ENCODE measurements at regions not wholly inside any gene's neighbourhood (a gene's known extent, or its start where the extent isn't known, plus 50 kb on each side); places are given as distances from the start of the nearest gene placed in this dataset.

DNA sequence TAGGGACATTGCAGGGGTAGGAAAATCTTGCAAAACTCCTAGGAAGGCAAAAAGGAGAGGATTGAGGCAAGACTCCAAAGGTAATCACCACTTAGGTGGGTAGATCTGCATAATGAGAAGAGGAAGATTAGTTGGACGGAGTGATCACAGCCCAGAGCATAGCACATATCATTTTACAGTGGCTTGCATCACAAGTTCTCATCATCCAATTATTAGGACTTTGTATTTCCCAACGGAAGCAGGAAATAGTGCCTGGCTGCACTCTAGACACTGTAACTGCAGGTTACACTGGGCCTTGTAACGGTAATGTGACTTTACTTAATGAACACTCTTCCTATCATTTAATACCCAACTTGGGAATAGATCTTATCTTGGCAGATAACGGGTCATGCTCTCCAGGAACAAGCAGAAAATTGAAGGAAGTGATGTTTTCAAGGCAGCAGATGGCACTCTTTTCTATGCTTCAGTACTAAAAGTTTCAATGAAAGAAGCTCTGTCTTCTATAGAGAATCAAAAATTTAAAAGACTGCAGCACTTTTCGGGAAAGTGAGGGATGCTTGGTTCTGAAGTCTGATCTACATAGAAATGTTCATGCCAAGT lies 101.9 kb upstream of the KCNMB2 start:
- Histone ChIP-seq H3K27ac (no peak overlapping the region), H3K4me1 (no peaks in the 10 kb centered on the region), H3K27me3 (no peaks in the 10 kb centered on the region), H3K4me3 (no peak overlapping the region), H3K9me3 (no peaks in the 10 kb centered on the region), H3K36me3 (no peaks in the 10 kb centered on the region)
- DNase-seq = no peak
- in situ Hi-C loops (cut with MboI; ENCODE audit: low sequenced_read_pairs in 4 of 4) = loop anchor here in 3 of 4 donors (25.0 kb wide), 1 partner anchor 528 kb away; no protein-coding TSS in a partner anchor
- intact Hi-C loops (cut with DNase I; ENCODE audit: low total_unique reads) = no loop called here
- TF ChIP-seq, protein P1, sequence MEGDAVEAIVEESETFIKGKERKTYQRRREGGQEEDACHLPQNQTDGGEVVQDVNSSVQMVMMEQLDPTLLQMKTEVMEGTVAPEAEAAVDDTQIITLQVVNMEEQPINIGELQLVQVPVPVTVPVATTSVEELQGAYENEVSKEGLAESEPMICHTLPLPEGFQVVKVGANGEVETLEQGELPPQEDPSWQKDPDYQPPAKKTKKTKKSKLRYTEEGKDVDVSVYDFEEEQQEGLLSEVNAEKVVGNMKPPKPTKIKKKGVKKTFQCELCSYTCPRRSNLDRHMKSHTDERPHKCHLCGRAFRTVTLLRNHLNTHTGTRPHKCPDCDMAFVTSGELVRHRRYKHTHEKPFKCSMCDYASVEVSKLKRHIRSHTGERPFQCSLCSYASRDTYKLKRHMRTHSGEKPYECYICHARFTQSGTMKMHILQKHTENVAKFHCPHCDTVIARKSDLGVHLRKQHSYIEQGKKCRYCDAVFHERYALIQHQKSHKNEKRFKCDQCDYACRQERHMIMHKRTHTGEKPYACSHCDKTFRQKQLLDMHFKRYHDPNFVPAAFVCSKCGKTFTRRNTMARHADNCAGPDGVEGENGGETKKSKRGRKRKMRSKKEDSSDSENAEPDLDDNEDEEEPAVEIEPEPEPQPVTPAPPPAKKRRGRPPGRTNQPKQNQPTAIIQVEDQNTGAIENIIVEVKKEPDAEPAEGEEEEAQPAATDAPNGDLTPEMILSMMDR (IDR thresholded peaks at IDR 0.05 in 4 of 5, conservative IDR thresholded peaks at IDR 0.05 in 1 of 5) = no peak
- TF ChIP-seq POLR2A (IDR thresholded peaks at IDR 0.05) = no peak
- no peak for ATAC-seq

DNA sequence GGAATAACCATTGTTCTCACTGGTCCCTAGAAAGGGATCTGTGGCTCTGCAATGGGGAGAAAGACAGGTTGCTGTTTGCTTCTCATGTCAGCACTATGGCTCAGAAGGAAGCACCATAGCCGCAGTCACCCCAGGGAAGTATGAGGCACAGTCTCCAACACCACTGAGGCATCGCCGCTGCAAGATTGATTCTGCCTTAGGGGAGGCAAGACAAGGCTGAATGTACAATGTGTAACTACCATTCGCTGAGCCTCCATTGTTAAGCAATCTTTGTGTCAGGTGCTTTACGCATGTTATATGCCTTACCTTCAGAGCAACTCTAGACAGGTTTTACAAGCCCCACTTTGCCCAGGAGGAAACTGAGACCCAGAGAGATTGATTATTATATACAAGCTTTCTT lies 100.7 kb upstream of the KCNMB2 start:
- no peaks in the 10 kb centered on the region for H3K4me1 ChIP-seq
- ATAC-seq (no peak), DNase-seq (no peak)
- H3K36me3 ChIP-seq = no peaks in the 10 kb centered on the region
- in situ Hi-C loops (cut with MboI; ENCODE audit: low sequenced_read_pairs in 4 of 4) (loop anchor here in 3 of 4 donors (25.0 kb wide), 1 partner anchor 527 kb away; no protein-coding TSS in a partner anchor), intact Hi-C loops (cut with DNase I; ENCODE audit: low total_unique reads) (no loop called here)
- H3K27ac ChIP-seq = no peak overlapping the region
- H3K9me3 ChIP-seq = no peaks in the 10 kb centered on the region
- TF ChIP-seq POLR2A (IDR thresholded peaks at IDR 0.05) = no peak
- TF ChIP-seq, protein P1 (IDR thresholded peaks at IDR 0.05 in 4 of 5, conservative IDR thresholded peaks at IDR 0.05 in 1 of 5) = no peak
- H3K27me3 ChIP-seq = no peaks in the 10 kb centered on the region
- no peak overlapping the region for H3K4me3 ChIP-seq

DNA sequence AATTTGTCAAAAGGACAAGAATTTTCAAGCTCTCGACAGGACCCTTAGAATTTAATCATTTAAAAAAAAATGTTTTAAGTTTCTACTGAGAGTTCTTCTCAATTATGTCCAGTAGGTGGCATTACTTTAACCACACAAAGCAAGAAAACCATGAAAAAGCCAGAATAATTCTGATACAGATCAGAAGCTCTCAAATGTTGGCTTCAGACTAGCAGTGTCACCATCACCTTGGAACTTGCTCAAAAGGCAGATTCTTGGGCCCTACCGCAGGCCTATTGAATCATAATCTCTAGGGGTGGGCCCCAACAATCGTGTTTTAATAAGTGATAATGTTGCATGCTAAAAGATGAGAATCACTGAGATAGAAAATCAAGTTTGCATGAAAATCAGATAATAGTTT lies 99.5 kb upstream of the KCNMB2 start:
- Histone ChIP-seq H3K36me3 (no peaks in the 10 kb centered on the region), H3K27me3 (no peaks in the 10 kb centered on the region), H3K27ac (no peak overlapping the region), H3K4me3 (no peak overlapping the region), H3K4me1 (no peaks in the 10 kb centered on the region), H3K9me3 (no peaks in the 10 kb centered on the region)
- no peak for ATAC-seq
- DNase-seq = no peak
- no peak for TF ChIP-seq POLR2A (IDR thresholded peaks at IDR 0.05)
- TF ChIP-seq, protein P1 (IDR thresholded peaks at IDR 0.05 in 4 of 5, conservative IDR thresholded peaks at IDR 0.05 in 1 of 5) = peak in 3 of 5 experiments; percentile 17 to 49 (median 44)
- intact Hi-C loops (cut with DNase I; ENCODE audit: low total_unique reads) = loop anchor here (2.0 kb wide), 1 partner anchor 530 kb away; no protein-coding TSS in a partner anchor
- in situ Hi-C loops (cut with MboI; ENCODE audit: low sequenced_read_pairs in 4 of 4) = loop anchor here in 3 of 4 donors (25.0 kb wide), 1 partner anchor 526 kb away; no protein-coding TSS in a partner anchor

DNA sequence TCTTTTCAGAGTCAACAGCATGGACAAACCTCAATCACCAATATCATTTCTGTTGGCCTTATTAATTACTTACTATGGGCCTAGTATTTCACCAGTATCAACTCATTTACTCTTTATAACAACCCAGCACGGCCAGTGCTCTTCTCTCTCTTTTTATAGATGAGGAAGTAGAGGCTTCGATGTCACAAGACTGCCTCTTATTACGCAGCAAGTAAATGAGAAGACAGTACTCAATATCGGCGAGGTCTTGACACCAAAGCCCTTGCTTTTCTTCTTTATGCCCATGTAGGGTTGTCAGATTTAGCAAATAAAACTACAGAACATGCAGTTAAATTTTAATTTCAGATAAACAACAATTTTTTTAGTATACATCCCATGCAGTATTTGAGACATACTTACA lies 99.0 kb upstream of the KCNMB2 start:
- no peak for DNase-seq
- intact Hi-C loops (cut with DNase I; ENCODE audit: low total_unique reads) = loop anchor here (2.0 kb wide), 1 partner anchor 530 kb away; no protein-coding TSS in a partner anchor
- in situ Hi-C loops (cut with MboI; ENCODE audit: low sequenced_read_pairs in 4 of 4) = loop anchor here in 3 of 4 donors (25.0 kb wide), 1 partner anchor 525 kb away; no protein-coding TSS in a partner anchor
- no peak for ATAC-seq
- TF ChIP-seq, protein P1 (IDR thresholded peaks at IDR 0.05 in 4 of 5, conservative IDR thresholded peaks at IDR 0.05 in 1 of 5) = no peak
- TF ChIP-seq POLR2A (IDR thresholded peaks at IDR 0.05) = no peak
- Histone ChIP-seq H3K36me3 (no peaks in the 10 kb centered on the region), H3K4me1 (no peaks in the 10 kb centered on the region), H3K27me3 (no peaks in the 10 kb centered on the region), H3K27ac (no peak overlapping the region), H3K9me3 (no peaks in the 10 kb centered on the region), H3K4me3 (no peak overlapping the region)
